ENCODE measurements at regions not wholly inside any gene's neighbourhood (a gene's known extent, or its start where the extent isn't known, plus 50 kb on each side); places are given as distances from the start of the nearest gene placed in this dataset.

- TF ChIP-seq TOX (CRISPR knock-in tag; IDR thresholded peaks at IDR 0.05; ENCODE audit: borderline replicate concordance) = no peak
- no peak for TF ChIP-seq ARNTL (CRISPR knock-in tag; IDR thresholded peaks at IDR 0.05; ENCODE audit: borderline replicate concordance, low read depth)
- TF ChIP-seq BACH2 (CRISPR knock-in tag; IDR thresholded peaks at IDR 0.05; ENCODE audit: borderline replicate concordance) = no peak
- TF ChIP-seq ZNF8 (CRISPR knock-in tag; IDR thresholded peaks at IDR 0.05) = no peak
These were observed 60.1 kb upstream of the CCND2 start for GRCh38 chr12:4213471-4213870.
